Mammary epithelial cell (primary cell): ENCODE measurements at regions not wholly inside any gene's neighbourhood (a gene's known extent, or its start where the extent isn't known, plus 50 kb on each side); places are given as distances from the start of the nearest gene placed in this dataset.

ENCODE experiments used
- EZH2 ChIP-seq: IDR thresholded peaks from 2 replicates; pipeline ENCODE4 v1.6.1; 2012; ENCODE audit warnings: low read length, inconsistent platforms, borderline replicate concordance
- TF ChIP-seq, protein P1 (sequence below), 2 donors: IDR thresholded peaks in 1 of 2; conservative IDR thresholded peaks in 1 of 2; 2 replicates each; pipeline ENCODE4 v1.5.1; 2011 to 2012; ENCODE audit warnings: inconsistent platforms in 2 of 2, low read length in 2 of 2, mild to moderate bottlenecking in 2 of 2, control low read depth in 1 of 2, low read depth in 1 of 2; ENCODE audit not compliant: insufficient read depth in 1 of 2; ENCODE audit errors: extremely low read depth in 1 of 2

DNA sequence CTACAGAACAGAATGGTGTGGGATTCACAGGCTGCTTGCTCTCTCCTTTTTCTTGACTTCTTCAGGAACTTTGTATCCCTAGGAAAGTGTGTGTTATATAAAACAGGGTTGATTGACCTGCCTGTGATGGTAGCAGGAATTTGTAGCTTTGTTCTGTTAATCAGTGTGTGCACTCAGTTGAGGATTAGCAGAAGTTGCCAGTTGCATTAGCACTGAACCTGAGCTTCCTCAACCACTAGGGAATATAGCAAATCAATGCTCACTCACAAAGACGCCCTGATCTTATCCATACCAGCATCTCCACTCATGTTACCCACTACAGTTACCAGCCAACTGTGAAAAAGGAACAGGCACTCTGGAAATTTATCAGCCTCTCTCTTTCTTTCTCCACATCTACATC is 319.1 kb upstream of the EMCN start:
- TF ChIP-seq, protein P1, sequence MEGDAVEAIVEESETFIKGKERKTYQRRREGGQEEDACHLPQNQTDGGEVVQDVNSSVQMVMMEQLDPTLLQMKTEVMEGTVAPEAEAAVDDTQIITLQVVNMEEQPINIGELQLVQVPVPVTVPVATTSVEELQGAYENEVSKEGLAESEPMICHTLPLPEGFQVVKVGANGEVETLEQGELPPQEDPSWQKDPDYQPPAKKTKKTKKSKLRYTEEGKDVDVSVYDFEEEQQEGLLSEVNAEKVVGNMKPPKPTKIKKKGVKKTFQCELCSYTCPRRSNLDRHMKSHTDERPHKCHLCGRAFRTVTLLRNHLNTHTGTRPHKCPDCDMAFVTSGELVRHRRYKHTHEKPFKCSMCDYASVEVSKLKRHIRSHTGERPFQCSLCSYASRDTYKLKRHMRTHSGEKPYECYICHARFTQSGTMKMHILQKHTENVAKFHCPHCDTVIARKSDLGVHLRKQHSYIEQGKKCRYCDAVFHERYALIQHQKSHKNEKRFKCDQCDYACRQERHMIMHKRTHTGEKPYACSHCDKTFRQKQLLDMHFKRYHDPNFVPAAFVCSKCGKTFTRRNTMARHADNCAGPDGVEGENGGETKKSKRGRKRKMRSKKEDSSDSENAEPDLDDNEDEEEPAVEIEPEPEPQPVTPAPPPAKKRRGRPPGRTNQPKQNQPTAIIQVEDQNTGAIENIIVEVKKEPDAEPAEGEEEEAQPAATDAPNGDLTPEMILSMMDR (conservative IDR thresholded peaks at IDR 0.05 in 1 of 2, IDR thresholded peaks at IDR 0.05 in 1 of 2; ENCODE audit: extremely low read depth in 1 of 2, insufficient read depth in 1 of 2, low read depth in 1 of 2, low read length in 2 of 2): no peak
- TF ChIP-seq EZH2: no peak
